SK-N-MC (cell line): ENCODE measurements at regions not wholly inside any gene's neighbourhood (a gene's known extent, or its start where the extent isn't known, plus 50 kb on each side); places are given as distances from the start of the nearest gene placed in this dataset.
"Not testable (repeated sequence)": the region's sequence is repeated elsewhere in the genome, so short reads cannot be mapped to it uniquely, and the experiment has no call there.

Experiments used
- EZH2 ChIP-seq: fragments of 200-600 bp; sonication (generic); IDR thresholded peaks from one replicate; pipeline ENCODE4 v1.6.1; 2017; ENCODE audit warnings: antibody characterized with exemption
- FOXP2 ChIP-seq: optimal IDR thresholded peaks from 2 replicates; pipeline ENCODE3; 2011; ENCODE audit warnings: mild to moderate bottlenecking, moderate library complexity; ENCODE audit not compliant: insufficient read depth; ENCODE audit errors: extremely low read length, control extremely low read depth
- POLR2AphosphoS5 ChIP-seq: IDR thresholded peaks from 2 replicates; pipeline ENCODE4 v1.6.1; 2012; ENCODE audit warnings: mild to moderate bottlenecking, low read depth, low read length, borderline replicate concordance

- not testable (repeated sequence) for TF ChIP-seq POLR2AphosphoS5, EZH2, FOXP2
These were observed 301.2 kb upstream of the RGS6 start for GRCh38 chr14:71631030-71631429.
